GM19239 (cell line): ENCODE measurements at regions not wholly inside any gene's neighbourhood (a gene's known extent, or its start where the extent isn't known, plus 50 kb on each side); places are given as distances from the start of the nearest gene placed in this dataset.
"Not testable (repeated sequence)": the region's sequence is repeated elsewhere in the genome, so short reads cannot be mapped to it uniquely, and the experiment has no call there.

Source experiments
- DNase-seq: peaks from one replicate; pipeline ENCODE4 v3.0.0; 2011; ENCODE audit warnings: low spot score; ENCODE audit not compliant: insufficient read length
- FAIRE-seq: peaks from 2 replicates; lab custom pipeline; 2011; peaks lifted over from hg19 to GRCh38; lab: Jason Lieb, UNC

DNA sequence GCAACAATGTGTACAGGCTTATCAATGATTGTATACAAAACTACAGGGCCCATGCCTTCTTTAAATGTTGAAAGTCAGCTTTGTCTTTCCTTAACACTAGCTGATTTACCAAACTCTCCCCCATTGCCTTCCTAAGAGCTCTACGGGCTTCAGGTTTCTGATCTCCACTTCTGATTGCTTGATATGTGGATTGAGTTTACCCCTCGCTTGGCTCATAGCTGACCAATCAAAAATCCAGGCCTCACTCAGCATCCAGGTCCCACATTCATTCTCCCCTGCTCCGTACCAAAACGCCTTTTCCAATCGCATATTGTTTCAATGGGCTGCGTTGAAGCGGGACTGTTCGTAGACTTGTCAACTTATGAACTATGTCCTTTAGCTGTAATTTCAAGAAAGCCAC is 195.1 kb upstream of the TOX3 start:
- DNase-seq: no peak
- no peak for FAIRE-seq

DNA sequence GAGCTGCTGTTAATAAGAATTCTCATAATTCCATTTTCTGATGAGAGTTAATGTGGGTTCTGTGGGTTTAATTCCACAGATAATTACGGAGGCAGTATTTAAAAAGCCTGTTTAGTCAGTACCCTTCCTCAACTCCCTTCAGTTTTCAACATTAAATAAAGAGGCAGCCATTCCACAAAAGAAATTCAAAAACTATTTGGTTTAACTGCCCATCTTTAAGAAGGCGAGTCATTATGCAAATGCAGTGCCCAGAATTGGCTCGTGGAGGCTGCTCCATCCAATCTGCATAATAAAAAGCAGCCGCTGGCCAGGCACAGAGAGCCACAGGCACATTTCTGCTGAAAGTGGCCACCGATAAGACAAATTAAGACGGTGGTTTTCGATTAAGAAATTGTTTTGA is 194.4 kb upstream of the TOX3 start:
- no peak for DNase-seq
- FAIRE-seq: no peak

DNA sequence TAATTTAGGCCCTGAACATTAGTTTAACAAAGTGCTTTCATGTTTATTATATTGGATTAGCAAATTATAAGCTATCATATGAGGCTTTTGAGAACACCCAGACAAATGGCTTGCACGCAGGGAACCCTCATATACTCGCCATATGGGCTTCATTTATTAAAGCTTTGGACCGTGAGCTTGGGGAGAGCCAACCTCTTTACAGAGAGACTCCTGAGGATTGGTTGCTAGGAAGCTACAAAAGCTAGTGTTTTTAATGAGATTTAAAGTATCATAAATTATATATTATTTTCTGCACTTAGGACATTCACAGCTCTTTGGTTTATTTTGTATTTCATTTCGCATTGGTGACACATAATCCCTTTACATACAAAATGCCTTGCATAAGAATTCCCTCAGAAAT is 193.8 kb upstream of the TOX3 start:
- FAIRE-seq: no peak
- no peak for DNase-seq

DNA sequence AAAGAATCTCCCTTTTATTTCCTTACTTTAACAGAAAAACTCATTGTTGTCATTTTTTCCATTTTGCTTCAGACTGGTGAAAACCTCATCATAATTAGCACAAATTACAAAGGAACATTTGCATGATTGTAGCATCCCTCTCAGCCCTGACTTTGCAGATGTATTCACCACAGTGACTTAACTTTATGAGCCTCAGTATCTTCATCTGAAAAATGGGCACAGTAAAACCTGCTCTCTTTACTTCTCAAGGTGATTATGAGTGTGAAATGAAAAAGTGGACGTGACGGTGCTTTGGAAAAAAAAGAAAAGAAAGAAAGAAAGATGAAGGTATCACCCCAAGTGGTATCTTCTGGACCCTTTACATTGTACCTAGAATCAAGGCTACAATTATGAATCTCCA is 193.4 kb upstream of the TOX3 start:
- FAIRE-seq (no peak), DNase-seq (no peak)

DNA sequence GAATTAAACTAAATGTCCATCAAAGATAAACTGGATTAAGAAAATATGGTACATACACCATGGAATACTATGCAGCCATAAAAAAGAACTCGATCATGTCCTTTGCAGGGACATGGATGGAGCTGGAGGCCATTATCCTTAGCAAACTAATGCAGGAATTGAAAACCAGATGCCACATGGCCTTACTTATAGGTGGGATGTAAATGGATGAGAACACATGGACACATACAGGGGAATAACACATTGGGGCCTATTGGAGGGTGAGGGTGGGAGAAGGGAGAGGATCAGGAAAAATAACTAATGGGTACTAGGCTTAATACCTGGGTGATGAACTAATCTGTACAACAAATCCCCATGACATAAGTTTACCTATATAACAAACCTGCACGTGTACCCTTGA is 192.0 kb upstream of the TOX3 start:
- not testable (repeated sequence) for DNase-seq, FAIRE-seq

DNA sequence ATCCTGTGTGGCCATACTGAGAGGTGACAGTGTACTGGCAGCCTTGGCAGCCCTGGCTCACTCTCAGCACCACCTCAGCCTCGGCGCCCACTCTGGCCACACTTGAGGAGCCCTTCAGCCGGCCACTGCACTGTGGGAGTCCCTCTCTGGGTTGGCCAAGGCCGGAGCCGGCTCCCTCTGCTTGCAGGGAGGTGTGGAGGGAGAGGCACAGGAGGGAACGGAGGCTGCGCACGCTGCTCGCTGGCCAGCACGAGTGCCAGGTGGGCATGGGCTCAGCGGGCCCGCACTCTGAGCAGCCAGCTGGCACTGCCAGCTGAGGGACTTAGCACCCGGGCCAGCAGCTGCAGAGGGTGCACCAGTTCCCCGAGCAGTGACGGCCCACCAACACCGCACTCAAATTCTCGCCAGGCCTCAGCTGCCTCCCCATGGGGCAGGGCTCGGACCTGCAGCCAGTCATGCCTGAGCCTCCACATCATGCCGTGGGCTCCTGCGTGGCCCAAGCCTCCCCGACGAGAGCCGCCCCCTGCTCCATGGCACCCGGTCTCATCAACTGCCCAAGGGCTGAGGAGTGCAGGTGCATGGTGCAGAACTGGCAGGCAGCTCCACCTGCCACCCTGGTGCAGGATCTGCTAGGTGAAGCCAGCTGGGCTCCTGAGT is 184.4 kb upstream of the TOX3 start:
- FAIRE-seq (no peak), DNase-seq (no peak)

DNA sequence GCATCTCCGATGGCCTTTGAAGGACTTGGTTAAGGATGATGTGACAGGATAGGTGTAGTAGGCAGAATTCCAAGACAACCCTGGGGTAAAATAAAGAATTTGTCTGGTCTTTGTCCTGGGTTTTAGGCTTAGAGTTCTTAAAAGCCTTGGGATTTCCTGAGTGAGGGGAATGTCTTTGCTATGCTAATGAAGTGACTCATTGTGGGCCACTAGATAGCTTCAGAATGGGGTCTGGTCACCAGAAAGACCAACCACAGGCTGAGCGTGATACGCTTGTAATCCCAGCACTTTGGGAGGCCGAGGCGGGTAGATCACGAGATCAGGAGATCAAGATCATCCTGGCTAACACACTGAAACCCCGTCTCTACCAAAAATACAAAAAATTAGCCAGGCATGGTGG is 182.8 kb upstream of the TOX3 start:
- no peak for FAIRE-seq

DNA sequence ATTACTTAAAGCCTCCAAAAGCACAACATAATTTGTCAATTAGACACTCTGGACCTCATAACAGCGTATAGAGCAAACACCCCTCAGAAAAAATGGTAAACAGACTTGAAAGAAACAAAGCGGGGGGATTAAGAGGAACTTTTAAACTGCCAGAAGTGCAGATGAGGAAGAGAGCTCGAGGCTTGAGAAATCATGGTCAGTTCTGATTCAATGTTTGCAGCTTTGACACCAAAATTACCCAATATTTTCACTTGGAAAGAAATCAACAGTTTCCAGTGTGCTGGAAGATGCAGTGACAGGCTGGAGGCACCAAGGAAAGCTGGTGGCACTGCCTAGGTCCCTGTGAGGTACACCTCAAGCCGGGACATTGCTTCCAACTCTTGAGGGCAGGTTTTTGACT is 180.9 kb upstream of the TOX3 start:
- no peak for FAIRE-seq
- no peak for DNase-seq

More for the DNA sequence above, 182.8 kb upstream of the TOX3 start:
- no peak for DNase-seq

DNA sequence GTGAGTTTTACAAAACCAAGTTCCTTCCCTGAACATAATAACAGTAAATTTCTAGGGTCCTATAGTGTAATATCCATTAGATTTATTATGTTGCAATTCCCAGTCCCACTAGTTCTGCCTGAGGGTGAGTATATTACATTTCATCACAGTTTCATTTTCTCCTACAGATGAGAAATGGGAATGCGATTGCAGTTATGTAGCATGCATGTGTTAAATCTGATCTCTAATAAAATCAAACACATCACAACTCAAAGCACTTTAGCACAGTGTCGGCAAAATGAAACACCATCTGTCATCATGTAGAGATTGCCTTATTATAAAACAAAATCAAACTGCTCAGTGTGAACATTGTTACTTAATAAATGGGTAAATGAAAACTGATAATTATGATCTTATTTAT is 180.5 kb upstream of the TOX3 start:
- DNase-seq (no peak), FAIRE-seq (no peak)

DNA sequence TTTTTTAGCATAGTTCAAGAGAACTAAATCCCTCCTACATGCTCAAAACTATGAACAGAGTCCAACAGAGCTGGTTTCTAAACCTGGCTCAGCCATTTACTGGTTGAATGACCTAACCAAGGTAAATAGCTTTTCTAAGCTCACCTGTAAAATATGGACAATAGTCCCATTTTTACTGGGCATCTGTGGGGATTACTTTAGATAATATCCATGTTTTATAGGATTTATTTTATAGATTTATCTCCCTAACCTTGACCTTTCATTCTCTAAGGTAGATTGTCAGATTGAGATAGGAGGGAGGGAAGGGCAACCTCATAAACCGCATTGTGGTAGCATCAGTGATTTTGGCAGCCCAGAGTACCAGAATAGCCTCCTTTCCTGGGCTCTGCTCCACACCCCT is 178.5 kb upstream of the TOX3 start:
- FAIRE-seq: no peak

DNA sequence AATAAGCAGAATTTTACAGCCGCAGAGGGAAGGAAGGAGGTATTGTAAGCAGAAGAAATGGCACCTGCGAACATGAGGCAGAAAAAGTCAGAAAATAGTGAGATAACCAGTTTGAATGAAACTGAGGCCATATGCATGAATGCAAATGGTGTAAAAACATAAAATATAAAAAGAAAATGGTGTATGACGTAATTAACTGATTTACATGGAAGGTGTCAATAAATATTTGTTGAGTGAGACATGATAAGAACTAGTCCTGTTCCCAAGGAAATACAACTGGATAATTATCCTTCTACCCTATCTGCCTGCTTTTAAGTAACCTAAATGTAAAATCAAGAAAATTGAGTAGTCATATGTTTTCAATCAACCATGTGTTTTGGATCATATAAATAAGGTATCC is 178.1 kb upstream of the TOX3 start:
- FAIRE-seq (no peak), DNase-seq (no peak)

More for the DNA sequence above, 178.5 kb upstream of the TOX3 start:
- no peak for DNase-seq

DNA sequence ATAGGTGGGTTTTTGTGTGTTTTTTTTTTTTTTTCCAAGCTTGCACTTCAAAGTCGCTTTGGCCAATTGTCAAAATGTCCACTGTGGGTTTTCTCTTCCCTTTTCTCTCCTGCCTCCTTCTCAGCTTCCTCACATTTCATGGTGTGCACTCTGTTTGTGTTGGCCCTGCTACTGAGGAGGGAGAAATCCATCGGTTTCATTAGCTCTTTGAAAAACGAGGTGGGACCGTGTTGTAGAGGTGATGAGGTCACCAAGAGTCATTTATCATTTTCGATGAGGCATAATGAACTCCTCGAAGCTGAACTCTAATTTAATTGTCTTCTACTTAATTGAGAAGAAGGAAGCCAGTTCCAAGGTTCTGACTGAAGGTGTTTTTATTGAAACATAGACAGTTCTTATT is 174.4 kb upstream of the TOX3 start:
- no peak for DNase-seq
- no peak for FAIRE-seq

DNA sequence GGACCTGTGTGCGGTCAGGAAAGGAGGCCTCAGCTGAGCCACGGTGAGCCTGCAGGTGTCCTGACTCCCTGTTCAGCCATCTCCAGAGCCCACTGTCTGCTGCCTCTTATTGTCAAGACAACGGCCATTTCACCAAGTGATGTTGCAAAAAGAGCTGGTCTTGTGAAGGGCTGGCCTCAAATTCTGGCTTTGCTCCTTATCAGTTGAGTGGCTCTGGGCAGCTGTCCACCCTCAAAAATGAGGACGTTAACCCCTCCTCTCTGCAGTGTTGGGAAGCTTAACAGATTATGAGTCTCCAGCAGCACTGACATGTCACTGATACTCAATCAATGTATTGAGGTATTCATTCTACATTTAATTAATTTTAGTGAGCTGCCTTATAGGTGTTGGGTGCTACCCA is 171.1 kb upstream of the TOX3 start:
- DNase-seq (no peak), FAIRE-seq (no peak)

DNA sequence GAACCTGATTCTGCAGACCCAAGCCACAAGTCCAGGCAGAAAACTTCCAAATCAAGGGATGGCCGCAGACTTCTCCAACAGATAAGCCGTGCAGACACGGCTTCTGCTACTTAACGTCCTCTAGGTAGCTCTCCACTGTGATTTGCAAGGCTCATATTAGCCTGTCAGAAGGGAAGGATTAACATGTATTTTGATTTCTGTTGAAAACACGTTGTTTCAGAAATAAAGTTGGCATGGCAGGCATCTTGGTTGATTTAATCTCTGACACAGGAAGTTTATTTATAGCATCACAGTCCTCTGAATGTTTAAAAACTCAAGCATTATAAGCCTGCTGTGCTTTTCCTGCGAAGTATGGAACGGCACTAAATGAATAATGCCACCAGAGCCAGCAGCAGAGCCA is 166.8 kb upstream of the TOX3 start:
- FAIRE-seq (no peak), DNase-seq (no peak)

DNA sequence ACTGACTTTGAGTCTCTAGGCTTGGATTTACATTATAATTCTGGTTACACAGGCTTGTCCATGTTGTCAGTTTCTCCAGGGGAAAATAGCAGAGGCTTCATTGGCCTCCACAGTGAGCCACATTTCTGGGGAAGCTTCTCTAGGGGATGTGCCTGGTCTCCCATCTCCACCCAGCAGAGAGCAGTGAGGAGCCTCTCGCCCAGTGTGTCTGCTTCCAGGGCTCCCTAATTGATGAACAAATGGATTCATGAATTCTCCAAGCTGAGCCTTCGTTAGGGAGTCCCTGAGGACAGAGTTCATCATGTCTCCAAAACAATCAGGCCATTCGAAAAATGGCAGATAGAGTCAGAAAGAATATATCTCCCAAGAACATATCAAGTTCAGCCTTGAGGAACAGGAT is 162.4 kb upstream of the TOX3 start:
- FAIRE-seq (no peak), DNase-seq (no peak)

DNA sequence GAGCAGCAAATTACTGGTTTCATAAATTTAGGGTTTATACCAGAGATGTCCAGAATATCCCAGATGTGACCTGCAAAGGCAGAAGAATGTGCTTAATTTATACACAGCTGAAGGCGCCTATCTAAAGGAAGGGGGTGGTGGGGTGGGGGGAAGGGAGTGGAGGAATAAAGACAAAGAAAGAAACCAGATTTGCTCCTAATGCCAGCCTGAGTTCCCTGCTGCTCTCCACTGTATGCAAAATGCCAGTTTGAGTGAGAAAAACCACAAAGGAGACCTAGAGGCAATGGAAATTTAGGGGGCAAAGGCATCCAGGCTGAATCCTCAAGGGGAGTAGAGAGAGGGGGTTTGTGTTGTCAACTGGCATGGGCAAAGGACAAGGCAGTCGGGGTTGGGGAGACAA is 161.5 kb upstream of the TOX3 start:
- no peak for FAIRE-seq
- DNase-seq: no peak

DNA sequence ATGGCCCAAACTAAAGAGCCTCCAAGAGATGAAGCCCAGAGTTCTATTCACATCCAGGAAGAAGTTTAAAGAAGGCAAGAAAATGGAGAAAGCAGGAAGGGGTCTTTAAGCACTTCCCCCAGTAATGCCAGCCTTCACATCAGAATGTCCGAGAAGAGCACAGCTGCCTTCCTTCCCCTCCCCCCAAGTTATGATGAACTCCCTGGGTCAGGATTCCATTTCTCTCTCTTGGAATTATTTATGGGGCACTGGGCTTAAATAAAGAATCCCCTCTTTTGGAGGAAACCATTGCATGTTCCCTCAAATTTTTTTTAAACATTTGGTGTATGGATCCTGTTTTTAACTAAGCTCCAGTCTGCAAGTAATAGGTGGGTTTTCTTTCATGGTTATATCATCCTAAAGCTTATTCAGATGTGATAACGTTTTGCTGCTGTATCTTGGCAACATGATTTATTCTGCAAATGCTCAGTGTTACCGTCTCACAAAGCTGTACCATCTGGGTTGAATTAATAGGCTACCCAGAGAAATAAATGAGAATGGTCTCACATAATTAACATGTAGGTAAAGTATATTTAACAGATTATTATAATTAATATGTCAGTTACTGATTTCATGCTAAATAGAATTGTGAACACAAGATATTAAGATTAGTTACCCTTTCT is 160.9 kb upstream of the TOX3 start:
- FAIRE-seq (no peak), DNase-seq (no peak)

DNA sequence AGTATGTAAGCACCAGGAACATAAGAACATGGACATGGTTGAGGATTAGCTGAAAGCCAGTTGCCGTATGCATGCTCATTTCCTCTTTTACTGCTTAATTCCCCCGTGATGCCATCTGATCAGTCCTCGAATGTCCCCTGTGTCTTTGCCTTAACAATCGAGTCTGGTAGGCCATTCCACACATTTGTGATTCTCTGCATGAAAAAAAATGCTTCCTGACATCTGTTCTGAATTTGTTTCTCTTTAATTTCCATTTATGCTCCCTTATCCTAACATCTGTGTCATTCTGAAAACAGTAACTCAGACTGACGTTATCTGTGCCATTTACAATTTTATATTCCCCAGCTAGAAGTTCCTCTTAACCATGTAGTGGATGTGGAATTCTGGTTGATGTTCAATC is 158.2 kb upstream of the TOX3 start:
- FAIRE-seq (no peak), DNase-seq (no peak)

DNA sequence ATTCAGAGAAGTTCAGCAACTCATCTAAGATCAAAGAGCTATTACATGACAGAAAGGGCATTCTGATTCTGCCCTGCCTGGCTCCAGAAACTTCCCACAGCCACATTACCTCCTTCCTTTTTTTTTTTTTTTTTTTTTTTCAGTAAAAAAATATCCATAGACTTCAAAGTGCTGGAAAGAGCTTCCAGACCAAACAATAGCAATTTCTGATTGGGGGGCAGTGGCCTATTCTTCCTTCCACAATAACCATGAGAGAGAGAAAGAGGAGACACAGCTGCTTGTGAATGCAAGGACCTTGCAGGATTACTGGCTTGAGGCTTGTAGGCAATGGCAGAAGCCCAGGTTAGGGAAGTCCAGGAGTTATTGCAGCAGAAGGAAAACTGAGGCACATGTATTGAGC is 151.0 kb upstream of the TOX3 start:
- DNase-seq (no peak), FAIRE-seq (no peak)

DNA sequence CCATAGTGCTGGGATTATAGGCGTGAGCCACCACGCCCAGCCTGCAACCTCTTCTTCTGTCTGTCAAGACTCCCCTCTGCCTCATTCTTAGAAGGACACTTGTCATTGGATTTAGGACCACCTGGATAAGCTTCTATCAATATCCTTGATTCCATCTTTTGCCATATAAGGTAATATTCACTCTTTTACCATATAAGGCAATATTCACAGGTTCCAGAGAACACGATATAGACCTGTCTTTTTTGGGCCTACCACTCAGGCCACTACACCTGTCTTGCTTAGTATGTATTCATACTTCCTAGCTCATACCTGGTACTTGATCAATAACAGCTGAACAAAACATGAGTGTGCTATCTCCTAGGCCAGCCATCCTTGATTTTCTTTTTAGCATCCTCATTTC is 149.2 kb upstream of the TOX3 start:
- DNase-seq: no peak

DNA sequence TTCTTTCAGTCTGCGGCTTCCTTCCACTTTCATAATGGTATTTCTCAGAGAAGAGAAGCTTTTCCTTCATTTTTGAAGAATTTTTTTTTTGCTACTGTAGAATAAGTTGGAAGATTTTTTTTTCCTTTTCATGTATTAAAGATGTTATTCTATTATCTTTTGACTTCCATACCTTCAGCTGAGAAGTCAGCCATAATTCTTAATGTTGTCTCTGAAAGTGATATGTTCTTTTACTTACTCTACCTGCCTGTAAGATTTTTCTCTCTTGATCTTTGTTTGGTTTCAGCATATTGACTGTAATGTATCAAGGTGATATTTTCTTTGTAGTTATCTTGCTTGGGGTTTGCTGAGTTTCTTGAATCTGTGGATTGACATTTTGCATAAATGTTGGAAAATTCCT is 143.5 kb upstream of the TOX3 start:
- FAIRE-seq: no peak

More for the DNA sequence above, 149.2 kb upstream of the TOX3 start:
- no peak for FAIRE-seq

DNA sequence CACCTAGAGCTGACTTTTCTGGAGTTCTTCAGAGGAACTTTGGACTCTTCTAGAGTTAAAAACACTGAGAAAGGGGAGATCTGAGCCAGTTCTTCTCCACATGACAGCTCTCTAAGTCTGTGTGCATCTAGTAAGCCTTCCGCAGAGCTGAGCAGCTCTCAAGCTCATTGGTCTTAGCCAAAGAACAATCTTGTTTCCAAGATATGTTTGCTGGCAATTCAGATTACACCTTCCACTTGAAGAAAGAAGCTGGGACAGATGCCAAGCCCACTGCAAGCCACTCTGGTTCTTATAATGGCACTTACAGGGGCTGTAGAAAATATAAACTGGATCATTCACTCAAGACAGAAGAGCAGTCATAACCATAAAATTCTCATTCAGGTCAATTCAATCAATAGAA is 134.1 kb upstream of the TOX3 start:
- FAIRE-seq: no peak

More for the DNA sequence above, 143.5 kb upstream of the TOX3 start:
- no peak for DNase-seq

More for the DNA sequence above, 134.1 kb upstream of the TOX3 start:
- no peak for DNase-seq
